ENCODE measurements at regions not wholly inside any gene's neighbourhood (a gene's known extent, or its start where the extent isn't known, plus 50 kb on each side); places are given as distances from the start of the nearest gene placed in this dataset.
A peak's percentile ranks its signal among the peaks of the same experiment; 100 is the strongest.

DNA sequence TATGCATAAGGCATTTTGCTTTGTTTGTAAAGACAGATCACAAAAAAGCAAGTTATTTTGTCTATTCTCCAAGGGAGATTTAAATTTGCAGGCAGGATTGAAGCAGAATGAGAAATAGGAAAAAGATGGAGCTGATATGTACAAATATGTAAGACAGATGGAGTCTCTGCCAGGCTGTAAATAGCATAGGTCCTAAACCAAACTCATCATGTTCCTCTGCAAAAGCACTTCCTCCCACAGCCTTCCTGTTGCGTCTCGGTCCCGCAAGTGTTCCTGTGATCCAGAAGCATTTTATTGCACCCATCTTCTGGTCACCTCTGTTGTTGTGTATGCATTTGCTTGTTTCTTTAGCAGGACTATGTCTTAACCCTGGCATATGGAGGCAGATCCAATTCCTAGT lies 95.7 kb upstream of the CLDN10 start:
- Histone ChIP-seq H3K4me1 (ENCODE audit: control insufficient read depth, extremely low read depth, insufficient read depth, low read length) (no peaks in the 10 kb centered on the region), H3K4me2 (ENCODE audit: insufficient read depth, low read length) (no peak overlapping the region), H3K4me3 (replicated peaks in 1 of 3; ENCODE audit: insufficient read depth in 1 of 3, low read depth in 1 of 3, low read length in 3 of 3) (no peak overlapping the region), H3K27ac (ENCODE audit: insufficient read depth, low read depth, low read length) (no peak overlapping the region), H2AFZ (ENCODE audit: low read depth, low read length) (no peak overlapping the region), H3K9ac (replicated peaks; ENCODE audit: extremely low read depth, insufficient read depth, low read length) (no peak overlapping the region), H3K9me3 (replicated peaks; ENCODE audit: control insufficient read depth, insufficient read depth, low read length) (no peaks in the 10 kb centered on the region), H3K36me3 (ENCODE audit: control insufficient read depth in 2 of 2, extremely low read depth in 1 of 2, insufficient read depth in 2 of 2, low read length in 2 of 2) (no peaks in the 10 kb centered on the region), H3K9me1 (replicated peaks; ENCODE audit: control insufficient read depth, extremely low read depth, insufficient read depth, low read length) (no peaks in the 10 kb centered on the region), H3K79me2 (ENCODE audit: control insufficient read depth, insufficient read depth, low read length) (no peaks in the 10 kb centered on the region), H4K20me1 (replicated peaks; ENCODE audit: control insufficient read depth, extremely low read depth, insufficient read depth, low read length) (no peaks in the 10 kb centered on the region), H3K27me3 (ENCODE audit: control insufficient read depth in 2 of 2, insufficient read depth in 2 of 2, low read length in 2 of 2) (peaks cover 5% of the 10 kb centered on the region in 2 experiments)
- intact Hi-C loops (cut with micrococcal nuclease), result no loop called here
- FAIRE-seq (peak; percentile 38), DNase-seq (ENCODE audit: low read depth, low spot score) (no peak)
- ChIA-PET POLR2A (no interaction called here), CTCF (no interaction called here)
- BruUV-seq (replicated peaks), result no TSS peak
- TF ChIP-seq FOS (IDR thresholded peaks at IDR 0.05; ENCODE audit: borderline replicate concordance, insufficient read depth, low read length) (no peak), JUN (IDR thresholded peaks at IDR 0.05; ENCODE audit: borderline replicate concordance, insufficient read depth, insufficient read length, low read depth) (no peak), GATA2 (IDR thresholded peaks at IDR 0.05; ENCODE audit: insufficient read depth, insufficient read length, low read depth, low read length) (no peak), POLR2AphosphoS5 (IDR thresholded peaks at IDR 0.05; ENCODE audit: insufficient read depth, low read depth, low read length) (no peak), POLR2A (IDR thresholded peaks at IDR 0.05; ENCODE audit: low read depth, low read length) (no peak), EZH2 (IDR thresholded peaks at IDR 0.05; ENCODE audit: borderline replicate concordance, low read depth, low read length, severe bottlenecking) (no peak), MAX (IDR thresholded peaks at IDR 0.05; ENCODE audit: insufficient read depth, insufficient read length) (no peak)
- TF ChIP-seq, protein P1, sequence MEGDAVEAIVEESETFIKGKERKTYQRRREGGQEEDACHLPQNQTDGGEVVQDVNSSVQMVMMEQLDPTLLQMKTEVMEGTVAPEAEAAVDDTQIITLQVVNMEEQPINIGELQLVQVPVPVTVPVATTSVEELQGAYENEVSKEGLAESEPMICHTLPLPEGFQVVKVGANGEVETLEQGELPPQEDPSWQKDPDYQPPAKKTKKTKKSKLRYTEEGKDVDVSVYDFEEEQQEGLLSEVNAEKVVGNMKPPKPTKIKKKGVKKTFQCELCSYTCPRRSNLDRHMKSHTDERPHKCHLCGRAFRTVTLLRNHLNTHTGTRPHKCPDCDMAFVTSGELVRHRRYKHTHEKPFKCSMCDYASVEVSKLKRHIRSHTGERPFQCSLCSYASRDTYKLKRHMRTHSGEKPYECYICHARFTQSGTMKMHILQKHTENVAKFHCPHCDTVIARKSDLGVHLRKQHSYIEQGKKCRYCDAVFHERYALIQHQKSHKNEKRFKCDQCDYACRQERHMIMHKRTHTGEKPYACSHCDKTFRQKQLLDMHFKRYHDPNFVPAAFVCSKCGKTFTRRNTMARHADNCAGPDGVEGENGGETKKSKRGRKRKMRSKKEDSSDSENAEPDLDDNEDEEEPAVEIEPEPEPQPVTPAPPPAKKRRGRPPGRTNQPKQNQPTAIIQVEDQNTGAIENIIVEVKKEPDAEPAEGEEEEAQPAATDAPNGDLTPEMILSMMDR (IDR thresholded peaks at IDR 0.05; ENCODE audit: extremely low read depth in 1 of 2, insufficient read depth in 1 of 2, low read depth in 1 of 2, low read length in 2 of 2), result no peak
- dilution Hi-C loops (cut with MboI; ENCODE audit: extremely low pct_ligation_motif_present, low sequenced_read_pairs), result no loop called here
